Caco-2 (cell line): ENCODE measurements at regions not wholly inside any gene's neighbourhood (a gene's known extent, or its start where the extent isn't known, plus 50 kb on each side); places are given as distances from the start of the nearest gene placed in this dataset.

ENCODE experiments used
- BruUV-seq: library from RNA; stranded (reverse); fragments of 400-500 nt; replicated peaks from 2 replicates; lab custom pipeline; 2021; lab: Mats Ljungman, UMichigan
- CTCF ChIA-PET: fragments of 300-600 bp; sonication (Branson Sonifier 250); formaldehyde crosslinking; loops from one replicate; lab custom pipeline; 2022; ENCODE audit warnings: antibody characterized with exemption; lab: Charles Lee
- POLR2A ChIA-PET: fragments of 300-600 bp; sonication (Branson Sonifier 250); formaldehyde crosslinking; loops from one replicate; lab custom pipeline; 2022; ENCODE audit warnings: antibody characterized with exemption; lab: Charles Lee
- DNase-seq, 2 experiments: peaks; one replicate each; pipeline versions ENCODE4 v3.0.0 to v3.0.0-alpha.2; 2020 to 2022
- H3K27me3 ChIP-seq: replicated peaks from 2 replicates; pipeline ENCODE4 v1.6.0; 2011; ENCODE audit warnings: low read length; ENCODE audit not compliant: control insufficient read depth, insufficient read depth
- H3K36me3 ChIP-seq: 2 replicates; pipeline ENCODE4 v1.5.1; 2011; ENCODE audit warnings: low read length; ENCODE audit not compliant: control insufficient read depth, insufficient read depth
- H3K4me1 ChIP-seq: fragments of 250-450 bp; sonication (Bioruptor Pico); 2 replicates; pipeline ENCODE4 v1.5.1; 2020; ENCODE audit warnings: mild to moderate bottlenecking
- H3K4me3 ChIP-seq: 2 replicates; pipeline ENCODE4 v1.5.1; 2011; ENCODE audit warnings: low read depth, mild to moderate bottlenecking, control low read depth, low read length
- H3K9me3 ChIP-seq: fragments of 250-450 bp; sonication (Bioruptor Pico); 2 replicates; pipeline ENCODE4 v1.5.1; 2020; ENCODE audit warnings: mild to moderate bottlenecking, moderate library complexity
- H3K27ac Mint-ChIP-seq: one replicate; pipeline ENCODE4 v1.8.0; 2022; ENCODE audit warnings: mixed read lengths; ENCODE audit not compliant: unreplicated experiment
- H3K27me3 Mint-ChIP-seq: one replicate; pipeline ENCODE4 v1.8.0; 2022; ENCODE audit warnings: mixed read lengths; ENCODE audit not compliant: insufficient read depth, unreplicated experiment
- H3K36me3 Mint-ChIP-seq: one replicate; pipeline ENCODE4 v1.8.0; 2022; ENCODE audit warnings: mild to moderate bottlenecking, mixed read lengths; ENCODE audit not compliant: insufficient read depth, unreplicated experiment
- H3K4me1 Mint-ChIP-seq: one replicate; pipeline ENCODE4 v1.8.0; 2022; ENCODE audit warnings: low read depth, mixed read lengths; ENCODE audit not compliant: unreplicated experiment
- H3K4me3 Mint-ChIP-seq: one replicate; pipeline ENCODE4 v1.8.0; 2022; ENCODE audit warnings: mild to moderate bottlenecking, moderate library complexity, mixed read lengths; ENCODE audit not compliant: unreplicated experiment
- H3K9me3 Mint-ChIP-seq: one replicate; pipeline ENCODE4 v1.8.0; 2022; ENCODE audit warnings: mixed read lengths; ENCODE audit not compliant: unreplicated experiment
- intact Hi-C: fragments of 100-400 bp; cut with micrococcal nuclease; formaldehyde crosslinking; loops from one replicate; pipeline ENCODE4 v1.10.0; 2022; ENCODE audit not compliant: unreplicated experiment
- TF ChIP-seq, protein P1 (sequence below), 2 experiments: fragments of 200-600 bp in 1 of 2; IDR thresholded peaks; 1 replicate in 1 of 2; 2 replicates in 1 of 2; pipeline versions ENCODE4 v1.5.1 to v1.8.0; 2011 to 2022; ENCODE audit warnings: antibody characterized with exemption in 1 of 2, control low read depth in 1 of 2, inconsistent platforms in 1 of 2, low read depth in 1 of 2, low read length in 1 of 2, mild to moderate bottlenecking in 1 of 2, moderate library complexity in 1 of 2; ENCODE audit not compliant: insufficient read depth in 1 of 2, severe bottlenecking in 1 of 2, unreplicated experiment in 1 of 2

DNA sequence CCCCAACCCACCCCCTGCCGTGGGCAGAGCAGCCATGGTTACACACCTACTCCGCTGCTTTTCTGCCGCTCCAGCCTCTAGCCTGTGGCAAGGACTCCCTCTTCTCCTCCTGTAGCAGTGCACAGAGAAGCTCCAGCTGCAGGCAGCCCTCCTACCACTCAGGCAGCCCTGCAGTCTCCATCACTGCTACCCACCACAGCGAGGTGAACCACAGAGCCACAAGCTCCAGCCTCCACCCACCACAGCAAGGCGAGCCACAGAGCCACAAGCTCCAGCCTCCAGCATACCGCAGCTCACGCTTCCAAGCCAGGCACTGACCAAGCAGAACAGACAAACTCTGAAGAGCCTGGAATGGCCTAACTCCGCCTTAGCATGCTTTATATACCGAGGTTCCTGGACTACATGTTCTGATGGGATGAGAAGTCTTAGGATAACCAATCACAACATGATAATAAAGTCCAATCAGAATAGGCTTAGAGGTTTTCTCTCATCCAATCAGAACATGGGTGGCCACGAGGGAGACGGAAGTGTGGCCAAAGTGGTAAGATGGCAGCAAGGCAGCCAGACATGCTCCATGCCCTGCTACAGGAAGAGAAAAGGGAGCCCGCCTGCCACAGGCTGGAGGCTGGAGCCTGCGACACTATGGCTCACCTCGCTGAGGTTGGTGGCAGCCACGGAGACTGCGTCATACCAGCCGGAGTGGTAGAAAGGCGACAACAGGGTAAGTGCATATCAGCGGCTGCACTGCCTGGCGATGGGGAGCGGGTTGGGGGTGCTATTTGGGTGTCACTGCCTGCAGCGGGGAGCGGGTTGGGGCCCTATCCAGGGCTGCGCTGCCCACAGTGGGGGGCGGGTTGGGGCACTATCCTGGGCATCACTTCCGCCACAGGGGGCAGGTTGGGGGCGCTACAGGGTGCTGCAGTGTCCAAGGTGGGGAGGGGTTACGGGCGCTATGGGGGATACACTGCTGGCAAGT, 75.8 kb upstream of the PCAT7 start:
- H3K27me3 ChIP-seq = no peaks in the 10 kb centered on the region
- H3K9me3 Mint-ChIP-seq = no peaks in the 10 kb centered on the region
- H3K27ac Mint-ChIP-seq = no peak overlapping the region
- H3K4me1 ChIP-seq = no peaks in the 10 kb centered on the region
- DNase-seq = no peak
- POLR2A ChIA-PET = no interaction called here
- H3K4me3 Mint-ChIP-seq = no peak overlapping the region
- no peak overlapping the region for H3K4me3 ChIP-seq
- intact Hi-C loops = no loop called here
- no peaks in the 10 kb centered on the region for H3K9me3 ChIP-seq
- H3K27me3 Mint-ChIP-seq = no peaks in the 10 kb centered on the region
- CTCF ChIA-PET = no interaction called here
- BruUV-seq = no TSS peak
- TF ChIP-seq, protein P1, sequence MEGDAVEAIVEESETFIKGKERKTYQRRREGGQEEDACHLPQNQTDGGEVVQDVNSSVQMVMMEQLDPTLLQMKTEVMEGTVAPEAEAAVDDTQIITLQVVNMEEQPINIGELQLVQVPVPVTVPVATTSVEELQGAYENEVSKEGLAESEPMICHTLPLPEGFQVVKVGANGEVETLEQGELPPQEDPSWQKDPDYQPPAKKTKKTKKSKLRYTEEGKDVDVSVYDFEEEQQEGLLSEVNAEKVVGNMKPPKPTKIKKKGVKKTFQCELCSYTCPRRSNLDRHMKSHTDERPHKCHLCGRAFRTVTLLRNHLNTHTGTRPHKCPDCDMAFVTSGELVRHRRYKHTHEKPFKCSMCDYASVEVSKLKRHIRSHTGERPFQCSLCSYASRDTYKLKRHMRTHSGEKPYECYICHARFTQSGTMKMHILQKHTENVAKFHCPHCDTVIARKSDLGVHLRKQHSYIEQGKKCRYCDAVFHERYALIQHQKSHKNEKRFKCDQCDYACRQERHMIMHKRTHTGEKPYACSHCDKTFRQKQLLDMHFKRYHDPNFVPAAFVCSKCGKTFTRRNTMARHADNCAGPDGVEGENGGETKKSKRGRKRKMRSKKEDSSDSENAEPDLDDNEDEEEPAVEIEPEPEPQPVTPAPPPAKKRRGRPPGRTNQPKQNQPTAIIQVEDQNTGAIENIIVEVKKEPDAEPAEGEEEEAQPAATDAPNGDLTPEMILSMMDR (IDR thresholded peaks at IDR 0.05; ENCODE audit: insufficient read depth in 1 of 2, low read depth in 1 of 2, low read length in 1 of 2, severe bottlenecking in 1 of 2, unreplicated experiment in 1 of 2) = no peak
- H3K4me1 Mint-ChIP-seq = no peaks in the 10 kb centered on the region
- no peaks in the 10 kb centered on the region for H3K36me3 ChIP-seq
- no peaks in the 10 kb centered on the region for H3K36me3 Mint-ChIP-seq

DNA sequence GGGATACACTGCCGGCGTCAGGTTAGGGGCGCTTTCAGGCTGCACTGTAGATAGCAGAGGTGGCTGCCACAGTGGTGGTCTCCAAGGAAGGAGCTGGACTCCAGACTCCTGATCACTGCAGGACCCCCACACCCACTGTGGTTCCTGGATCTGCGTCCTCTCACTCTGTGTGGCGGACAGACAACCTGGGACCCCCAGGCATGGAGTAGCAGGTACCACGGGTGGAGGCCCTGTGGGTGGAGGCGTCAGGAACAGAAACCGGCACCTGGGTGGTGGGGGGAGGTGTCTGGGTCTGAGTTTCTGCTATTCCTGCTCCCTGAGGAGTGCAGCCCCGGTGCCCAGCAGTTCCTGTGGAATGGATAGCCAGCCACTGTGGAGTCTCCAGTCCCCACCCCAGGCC, 75.1 kb upstream of the PCAT7 start:
- POLR2A ChIA-PET = no interaction called here
- CTCF ChIA-PET = no interaction called here
- H3K27ac Mint-ChIP-seq = no peak overlapping the region

DNA sequence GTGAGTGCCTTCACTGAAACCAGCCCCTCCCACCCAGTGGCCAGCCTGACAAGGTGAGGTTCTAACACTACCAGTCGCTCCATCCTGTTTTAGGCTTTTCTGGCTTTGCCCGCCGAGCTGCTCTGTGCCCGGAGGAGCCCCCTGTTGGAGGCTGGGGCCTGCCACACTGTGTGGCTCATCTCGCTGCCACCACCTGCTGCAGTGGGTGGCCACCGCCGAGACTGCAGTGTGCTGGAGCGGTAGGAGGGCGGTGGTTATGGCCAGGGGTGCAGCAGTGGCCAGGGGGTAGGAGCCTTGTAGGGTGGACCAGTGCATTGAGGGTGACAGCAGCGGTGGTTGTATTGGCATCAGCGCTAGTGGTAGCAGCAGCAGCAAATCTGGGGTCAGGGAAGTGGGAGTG, 74.7 kb upstream of the PCAT7 start:
- H3K4me1 Mint-ChIP-seq = no peaks in the 10 kb centered on the region
- Histone ChIP-seq H3K27me3 (no peaks in the 10 kb centered on the region), H3K36me3 (no peaks in the 10 kb centered on the region), H3K9me3 (no peaks in the 10 kb centered on the region), H3K4me3 (no peak overlapping the region), H3K4me1 (no peaks in the 10 kb centered on the region)
- TF ChIP-seq, protein P1 (IDR thresholded peaks at IDR 0.05; ENCODE audit: insufficient read depth in 1 of 2, low read depth in 1 of 2, low read length in 1 of 2, severe bottlenecking in 1 of 2, unreplicated experiment in 1 of 2) = no peak
- H3K9me3 Mint-ChIP-seq = no peaks in the 10 kb centered on the region
- BruUV-seq = no TSS peak
- no peak overlapping the region for H3K27ac Mint-ChIP-seq
- H3K4me3 Mint-ChIP-seq = no peak overlapping the region
- H3K27me3 Mint-ChIP-seq = no peaks in the 10 kb centered on the region
- ChIA-PET POLR2A (no interaction called here), CTCF (no interaction called here)
- intact Hi-C loops = no loop called here
- H3K36me3 Mint-ChIP-seq = no peaks in the 10 kb centered on the region
- no peak for DNase-seq

More for the DNA sequence above, 75.1 kb upstream of the PCAT7 start:
- Mint-ChIP-seq H3K27me3 (no peaks in the 10 kb centered on the region), H3K4me1 (no peaks in the 10 kb centered on the region), H3K4me3 (no peak overlapping the region), H3K36me3 (no peaks in the 10 kb centered on the region), H3K9me3 (no peaks in the 10 kb centered on the region)
- Histone ChIP-seq H3K9me3 (no peaks in the 10 kb centered on the region), H3K4me1 (no peaks in the 10 kb centered on the region), H3K4me3 (no peak overlapping the region), H3K36me3 (no peaks in the 10 kb centered on the region), H3K27me3 (no peaks in the 10 kb centered on the region)
- intact Hi-C loops = no loop called here
- no peak for DNase-seq
- TF ChIP-seq, protein P1 (IDR thresholded peaks at IDR 0.05; ENCODE audit: insufficient read depth in 1 of 2, low read depth in 1 of 2, low read length in 1 of 2, severe bottlenecking in 1 of 2, unreplicated experiment in 1 of 2) = no peak
- no TSS peak for BruUV-seq
